ENCODE measurements at regions not wholly inside any gene's neighbourhood (a gene's known extent, or its start where the extent isn't known, plus 50 kb on each side); places are given as distances from the start of the nearest gene placed in this dataset.
"Not testable (repeated sequence)": the region's sequence is repeated elsewhere in the genome, so short reads cannot be mapped to it uniquely, and the experiment has no call there.

DNA sequence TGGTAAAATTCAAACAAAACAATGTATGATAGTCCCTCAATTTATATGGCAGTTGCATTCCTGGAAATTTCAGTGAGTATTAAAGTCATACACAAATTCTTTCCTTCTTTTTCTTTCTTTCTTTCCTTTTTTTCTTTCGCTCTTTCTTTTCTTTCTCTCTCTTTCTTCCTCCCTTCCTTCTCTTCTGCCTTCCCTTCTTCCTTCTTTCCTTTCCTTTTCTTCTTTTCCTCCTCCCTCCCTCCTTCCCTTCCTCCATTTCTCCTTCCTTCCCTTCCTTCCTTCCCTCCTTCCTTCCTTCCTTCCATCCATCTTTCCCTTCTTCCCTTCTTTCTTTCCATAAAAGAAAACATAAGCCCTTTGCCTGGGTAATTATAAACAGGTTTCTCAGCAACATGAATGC, 58.1 kb upstream of the HSPB3 start:
- TF ChIP-seq POLR2A (IDR thresholded peaks at IDR 0.05) (no peak), POLR2AphosphoS5 (IDR thresholded peaks at IDR 0.05) (no peak), EP300 (IDR thresholded peaks at IDR 0.05) (no peak)
- TF ChIP-seq, protein P1, sequence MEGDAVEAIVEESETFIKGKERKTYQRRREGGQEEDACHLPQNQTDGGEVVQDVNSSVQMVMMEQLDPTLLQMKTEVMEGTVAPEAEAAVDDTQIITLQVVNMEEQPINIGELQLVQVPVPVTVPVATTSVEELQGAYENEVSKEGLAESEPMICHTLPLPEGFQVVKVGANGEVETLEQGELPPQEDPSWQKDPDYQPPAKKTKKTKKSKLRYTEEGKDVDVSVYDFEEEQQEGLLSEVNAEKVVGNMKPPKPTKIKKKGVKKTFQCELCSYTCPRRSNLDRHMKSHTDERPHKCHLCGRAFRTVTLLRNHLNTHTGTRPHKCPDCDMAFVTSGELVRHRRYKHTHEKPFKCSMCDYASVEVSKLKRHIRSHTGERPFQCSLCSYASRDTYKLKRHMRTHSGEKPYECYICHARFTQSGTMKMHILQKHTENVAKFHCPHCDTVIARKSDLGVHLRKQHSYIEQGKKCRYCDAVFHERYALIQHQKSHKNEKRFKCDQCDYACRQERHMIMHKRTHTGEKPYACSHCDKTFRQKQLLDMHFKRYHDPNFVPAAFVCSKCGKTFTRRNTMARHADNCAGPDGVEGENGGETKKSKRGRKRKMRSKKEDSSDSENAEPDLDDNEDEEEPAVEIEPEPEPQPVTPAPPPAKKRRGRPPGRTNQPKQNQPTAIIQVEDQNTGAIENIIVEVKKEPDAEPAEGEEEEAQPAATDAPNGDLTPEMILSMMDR (IDR thresholded peaks at IDR 0.05), result no peak
- WGBS, 2 donors, result 78 to 92% methylated on average over 1 of the region's 1 CpG
- Histone ChIP-seq H3K27me3 (no peaks in the 10 kb centered on the region), H3K9me3 (no peaks in the 10 kb centered on the region), H3K27ac (no peak overlapping the region), H3K36me3 (no peaks in the 10 kb centered on the region), H3K4me3 (no peak overlapping the region), H3K4me1 (no peaks in the 10 kb centered on the region)
- intact Hi-C loops (cut with DNase I), result no loop called here
- no peak for DNase-seq

DNA sequence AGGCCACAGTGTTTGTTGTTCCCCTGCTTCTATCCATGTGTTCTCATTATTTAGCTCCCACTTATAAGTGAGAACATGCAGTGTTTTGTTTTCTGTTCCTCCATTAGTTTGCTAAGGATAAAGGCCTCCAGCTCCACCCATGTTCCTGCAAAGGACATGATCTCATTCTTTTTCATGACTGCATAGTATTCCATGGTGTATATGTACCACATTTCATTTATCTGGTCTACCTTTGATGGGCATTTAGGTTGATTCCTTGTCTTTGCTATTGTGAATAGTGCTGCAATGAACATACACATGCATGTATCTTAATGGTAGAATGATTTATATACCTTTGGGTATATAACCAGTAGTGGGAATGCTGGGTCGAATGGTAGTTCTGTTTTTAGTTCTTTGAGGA, 62.5 kb upstream of the HSPB3 start:
- intact Hi-C loops (cut with DNase I); H3K27ac ChIP-seq; H3K9me3 ChIP-seq; DNase-seq; H3K27me3 ChIP-seq; H3K4me3 ChIP-seq; H3K36me3 ChIP-seq; H3K4me1 ChIP-seq: not testable (repeated sequence)
- WGBS, 2 donors, result 96 to 98% methylated on average over 1 of the region's 1 CpG

DNA sequence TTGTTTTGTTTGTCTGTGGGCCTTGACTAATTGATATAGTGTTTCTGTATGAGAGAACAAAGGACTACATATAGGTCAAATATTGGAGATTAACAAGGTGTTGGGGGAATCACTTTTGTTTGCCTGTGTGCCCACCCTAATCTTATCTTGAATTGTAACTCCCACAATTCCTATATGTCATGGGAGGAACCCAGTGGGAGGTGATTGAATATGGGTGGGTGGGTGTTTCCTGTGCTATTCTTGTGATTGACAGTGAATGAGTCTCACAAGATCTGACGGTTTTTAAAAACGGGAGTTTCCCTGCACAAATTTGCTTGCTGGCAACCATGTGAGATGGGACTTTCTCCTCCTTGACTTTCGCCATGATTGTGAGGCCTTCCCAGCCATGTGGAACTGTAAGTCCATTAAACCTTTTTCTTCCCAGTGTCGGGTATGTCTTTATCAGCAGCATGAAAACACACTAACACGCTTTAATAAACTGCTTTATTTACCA, 64.9 kb upstream of the HSPB3 start:
- Histone ChIP-seq H3K9me3 (no peaks in the 10 kb centered on the region), H3K4me3 (no peak overlapping the region), H3K4me1 (no peaks in the 10 kb centered on the region), H3K36me3 (no peaks in the 10 kb centered on the region), H3K27me3 (no peaks in the 10 kb centered on the region), H3K27ac (no peak overlapping the region)
- intact Hi-C loops (cut with DNase I), result no loop called here
- 83 to 87% methylated on average over 5 of the region's 5 CpGs for WGBS, 2 donors
- TF ChIP-seq POLR2AphosphoS5 (IDR thresholded peaks at IDR 0.05) (no peak), POLR2A (IDR thresholded peaks at IDR 0.05) (no peak), EP300 (IDR thresholded peaks at IDR 0.05) (no peak)
- TF ChIP-seq, protein P1 (IDR thresholded peaks at IDR 0.05), result no peak
- no peak for DNase-seq

DNA sequence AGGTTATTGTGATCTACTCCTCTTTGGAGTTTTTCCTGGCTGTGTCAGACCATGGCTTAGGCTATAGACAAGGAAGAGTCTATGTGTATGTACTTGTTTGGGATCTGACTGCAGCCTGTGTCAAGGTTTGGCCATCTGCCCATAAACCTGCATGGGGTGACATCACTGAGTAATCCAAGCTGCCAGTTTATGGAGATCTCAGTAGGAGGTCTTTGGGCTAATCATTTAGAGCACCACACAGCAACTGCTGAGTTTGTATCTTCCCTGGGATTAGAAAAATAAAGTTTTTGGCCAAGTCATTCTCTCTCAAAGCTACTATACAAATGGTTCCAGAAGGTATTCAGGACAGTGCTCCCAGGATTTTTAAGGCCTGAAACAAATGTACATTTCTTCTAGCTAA, 65.5 kb upstream of the HSPB3 start:
- intact Hi-C loops (cut with DNase I), result no loop called here

DNA sequence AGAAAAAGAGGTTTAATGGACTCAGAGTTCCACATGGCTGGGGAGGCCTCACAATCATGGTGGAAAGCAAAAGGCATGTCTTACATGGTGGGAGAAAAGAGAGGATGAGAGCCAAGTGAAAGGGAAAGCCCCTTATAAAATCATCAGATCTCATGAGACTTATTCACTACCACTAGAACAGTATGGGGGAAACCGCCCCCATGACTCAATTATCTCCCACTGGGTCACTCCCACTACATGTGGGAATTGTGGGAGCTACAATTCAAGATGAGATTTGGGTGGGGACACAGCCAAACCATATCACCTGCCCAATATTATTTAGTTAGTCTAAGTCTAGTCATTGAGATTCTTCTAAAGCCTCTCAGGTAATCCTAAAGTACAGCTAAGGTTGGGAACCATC, 66.1 kb upstream of the HSPB3 start:
- H3K9me3 ChIP-seq; H3K4me3 ChIP-seq; H3K27ac ChIP-seq; H3K4me1 ChIP-seq; H3K27me3 ChIP-seq; DNase-seq; H3K36me3 ChIP-seq; intact Hi-C loops (cut with DNase I): not testable (repeated sequence)
- WGBS, 2 donors, result 91 to 98% methylated on average over 1 of the region's 1 CpG

More for the DNA sequence above, 65.5 kb upstream of the HSPB3 start:
- Histone ChIP-seq H3K36me3 (no peaks in the 10 kb centered on the region), H3K4me3 (no peak overlapping the region), H3K4me1 (no peaks in the 10 kb centered on the region), H3K9me3 (no peaks in the 10 kb centered on the region), H3K27me3 (no peaks in the 10 kb centered on the region), H3K27ac (no peak overlapping the region)
- TF ChIP-seq POLR2A (IDR thresholded peaks at IDR 0.05) (no peak), EP300 (IDR thresholded peaks at IDR 0.05) (no peak), POLR2AphosphoS5 (IDR thresholded peaks at IDR 0.05) (no peak)
- TF ChIP-seq, protein P1 (IDR thresholded peaks at IDR 0.05), result no peak
- DNase-seq, result no peak

DNA sequence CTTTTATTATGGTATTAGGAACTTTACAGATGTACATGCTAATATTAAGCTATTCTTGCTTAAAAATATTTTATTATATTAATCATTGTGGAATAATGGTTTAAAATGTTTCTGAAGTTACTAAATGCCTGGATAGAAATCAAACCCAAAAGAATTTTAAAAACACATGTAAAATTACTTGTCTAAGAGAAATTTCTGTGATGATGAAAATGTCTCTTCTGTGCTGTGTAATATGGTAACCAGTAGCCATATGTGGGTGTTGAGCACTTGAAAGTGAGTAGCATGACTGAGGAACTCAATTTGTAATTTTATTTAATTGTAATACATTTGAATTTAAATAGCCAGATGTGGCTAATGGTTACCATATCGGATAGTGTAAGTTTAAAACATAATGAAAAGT, 66.7 kb upstream of the HSPB3 start:
- no peak overlapping the region for H3K4me3 ChIP-seq
- no peaks in the 10 kb centered on the region for H3K27me3 ChIP-seq
- intact Hi-C loops (cut with DNase I), result no loop called here
- H3K27ac ChIP-seq, result peak overlapping the region in 1 of 4 donors; percentile 18
- H3K9me3 ChIP-seq, result no peaks in the 10 kb centered on the region
- DNase-seq, result no peak
- 97 to 98% methylated on average over 1 of the region's 1 CpG for WGBS, 2 donors
- TF ChIP-seq EP300 (IDR thresholded peaks at IDR 0.05), result no peak
- TF ChIP-seq POLR2A (IDR thresholded peaks at IDR 0.05), result no peak
- TF ChIP-seq, protein P1 (IDR thresholded peaks at IDR 0.05), result no peak
- no peak for TF ChIP-seq POLR2AphosphoS5 (IDR thresholded peaks at IDR 0.05)
- H3K4me1 ChIP-seq, result no peaks in the 10 kb centered on the region
- H3K36me3 ChIP-seq, result no peaks in the 10 kb centered on the region

All from sigmoid colon (tissue), 6 donors.